HepG2 (cell line): ENCODE measurements at regions not wholly inside any gene's neighbourhood (a gene's known extent, or its start where the extent isn't known, plus 50 kb on each side); places are given as distances from the start of the nearest gene placed in this dataset.
A peak's percentile ranks its signal among the peaks of the same experiment; 100 is the strongest.

ENCODE experiments used
- AGO2 ChIP-seq: fragments of 200-400 bp; formaldehyde crosslinking; optimal IDR thresholded peaks from 2 replicates; pipeline ENCODE3; 2017; ENCODE audit warnings: mild to moderate bottlenecking, low read depth, low read length, moderate library complexity
- ETV5 ChIP-seq: IDR thresholded peaks from 2 replicates; pipeline ENCODE4 v1.6.1; 2018; ENCODE audit warnings: missing biosample characterization, missing genetic modification reagents, inconsistent platforms, borderline replicate concordance
- FOXP1 ChIP-seq, 2 experiments: fragments of 450-650 bp in 1 of 2; IDR thresholded peaks; 2 replicates each; pipeline ENCODE4 v1.6.1; 2017 to 2018; ENCODE audit warnings: antibody characterized with exemption in 1 of 2
- GABPB1 ChIP-seq: IDR thresholded peaks from 2 replicates; pipeline ENCODE4 v1.6.1; 2016; ENCODE audit warnings: mild to moderate bottlenecking, missing genetic modification reagents, moderate library complexity, missing compliant biosample characterization
- GATAD2A ChIP-seq: IDR thresholded peaks from 2 replicates; pipeline ENCODE4 v1.6.1; 2016
- HNRNPLL ChIP-seq: fragments of 200-400 bp; formaldehyde crosslinking; IDR thresholded peaks from 2 replicates; pipeline ENCODE4 v1.6.1; 2017; ENCODE audit warnings: mild to moderate bottlenecking, low read depth, low read length; ENCODE audit not compliant: poor library complexity, severe bottlenecking
- MZF1 ChIP-seq: sonication (generic); formaldehyde crosslinking; IDR thresholded peaks from 2 replicates; pipeline ENCODE4 v1.8.1; 2023; ENCODE audit warnings: mild to moderate bottlenecking, missing genetic modification reagents, borderline replicate concordance
- PAWR ChIP-seq: sonication (generic); formaldehyde crosslinking; IDR thresholded peaks from 2 replicates; pipeline ENCODE4 v1.4.0; 2020; ENCODE audit warnings: missing genetic modification reagents, mild to moderate bottlenecking, borderline replicate concordance
- POGZ ChIP-seq: sonication (generic); formaldehyde crosslinking; IDR thresholded peaks from 2 replicates; pipeline ENCODE4 v1.4.0; 2020; ENCODE audit warnings: mild to moderate bottlenecking, missing genetic modification reagents
- POLR2AphosphoS2 ChIP-seq: IDR thresholded peaks from 2 replicates; pipeline ENCODE4 v1.6.1; 2011; ENCODE audit warnings: low read depth, low read length, improper control_type of control experiment
- RARA ChIP-seq: IDR thresholded peaks from 2 replicates; pipeline ENCODE4 v1.6.1; 2016; ENCODE audit warnings: missing genetic modification reagents, missing compliant biosample characterization
- RXRB ChIP-seq: IDR thresholded peaks from 2 replicates; pipeline ENCODE4 v1.6.1; 2016; ENCODE audit warnings: borderline replicate concordance, missing genetic modification reagents, missing compliant biosample characterization
- SAP130 ChIP-seq: IDR thresholded peaks from 2 replicates; pipeline ENCODE4 v1.6.1; 2016; ENCODE audit warnings: low read depth
- SOX6 ChIP-seq, 2 experiments: fragments of 450-650 bp in 1 of 2; sonication (generic) in 1 of 2; formaldehyde crosslinking in 1 of 2; IDR thresholded peaks; 2 replicates each; pipeline versions ENCODE4 v1.4.0 to v1.6.1; 2017 to 2020; ENCODE audit warnings: antibody characterized with exemption in 1 of 2, mild to moderate bottlenecking in 1 of 2, missing genetic modification reagents in 1 of 2
- TGIF2 ChIP-seq: IDR thresholded peaks from 2 replicates; pipeline ENCODE4 v1.6.1; 2016; ENCODE audit warnings: control low read depth, missing compliant biosample characterization
- ZNF124 ChIP-seq: sonication (generic); formaldehyde crosslinking; IDR thresholded peaks from 2 replicates; pipeline ENCODE4 v1.4.0; 2020; ENCODE audit warnings: missing genetic modification reagents
- ZNF572 ChIP-seq: sonication (generic); formaldehyde crosslinking; IDR thresholded peaks from 2 replicates; pipeline ENCODE4 v1.5.1; 2020; ENCODE audit warnings: mild to moderate bottlenecking, missing genetic modification reagents
- ZNF646 ChIP-seq: sonication (generic); formaldehyde crosslinking; IDR thresholded peaks from 2 replicates; pipeline ENCODE4 v1.9.0; 2021; ENCODE audit warnings: mild to moderate bottlenecking, missing genetic modification reagents
- ZNF710 ChIP-seq: sonication (generic); formaldehyde crosslinking; IDR thresholded peaks from 2 replicates; pipeline ENCODE4 v1.5.0; 2020; ENCODE audit warnings: mild to moderate bottlenecking, missing genetic modification reagents, borderline replicate concordance
- ZXDC ChIP-seq: sonication (generic); formaldehyde crosslinking; IDR thresholded peaks from 2 replicates; pipeline ENCODE4 v1.5.0; 2020; ENCODE audit warnings: mild to moderate bottlenecking, missing genetic modification reagents

GRCh38 chr1:94754570-94754969, 65.6 kb upstream of the SLC44A3 start (continued):
- TF ChIP-seq ETV5 (peak; percentile 46; the same call in 1 of the 2 replicates), AGO2 (no peak), HNRNPLL (no peak), RXRB (CRISPR knock-in tag) (0 out of 2 replicates have a peak, but pooled peaks have one; percentile 14), GABPB1 (CRISPR knock-in tag) (no peak), ZNF572 (CRISPR knock-in tag) (no peak), TGIF2 (CRISPR knock-in tag) (no peak), POLR2AphosphoS2 (no peak), SAP130 (peak; percentile 24; the same call in 1 of the 2 replicates), FOXP1 (IDR thresholded peaks at IDR 0.05) (no peak), FOXP1 (CRISPR knock-in tag; IDR thresholded peaks at IDR 0.05) (peak; percentile 23; the same call in 1 of the 2 replicates), POGZ (CRISPR knock-in tag) (peak; percentile 28; the same call in 1 of the 2 replicates), ZXDC (no peak), ZNF646 (CRISPR knock-in tag) (no peak), PAWR (CRISPR knock-in tag) (no peak), GATAD2A (CRISPR knock-in tag) (peak; percentile 26; the same call in 1 of the 2 replicates), ZNF710 (CRISPR knock-in tag) (peak; percentile 88; the same call in 1 of the 2 replicates), ZNF124 (CRISPR knock-in tag) (no peak), RARA (CRISPR knock-in tag) (peak; percentile 45; the same call in 1 of the 2 replicates), SOX6 (IDR thresholded peaks at IDR 0.05) (no peak), SOX6 (CRISPR knock-in tag; IDR thresholded peaks at IDR 0.05) (no peak), MZF1 (CRISPR knock-in tag) (no peak)
